ENCODE measurements at regions not wholly inside any gene's neighbourhood (a gene's known extent, or its start where the extent isn't known, plus 50 kb on each side); places are given as distances from the start of the nearest gene placed in this dataset.

DNA sequence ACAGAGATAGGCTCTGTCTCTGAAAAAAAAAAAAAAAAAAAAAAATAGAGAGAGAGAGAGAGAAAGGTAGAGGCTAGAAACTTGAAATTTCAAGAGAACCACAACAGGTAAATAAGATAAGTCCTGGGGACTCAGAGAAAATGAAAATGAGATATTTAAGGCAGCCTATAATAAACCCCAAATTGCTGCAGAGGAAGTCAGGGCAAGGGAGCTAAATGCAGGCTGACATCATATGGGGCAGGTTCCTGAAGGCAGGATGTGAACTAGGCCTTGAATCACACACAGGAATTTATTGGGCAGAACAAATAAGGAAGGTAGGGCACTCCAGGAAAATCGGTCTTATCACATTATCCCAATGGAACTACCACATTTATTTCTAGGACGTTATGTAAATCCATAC lies 54.9 kb upstream of the NUDT4 start:
- H3F3A ChIP-seq (ENCODE audit: insufficient read depth, low read length), result no peaks in the 10 kb centered on the region
- no peaks in the 10 kb centered on the region for H3K36me3 ChIP-seq (ENCODE audit: insufficient read depth, low read length)
- no peak for TF ChIP-seq EZH2 (IDR thresholded peaks at IDR 0.05; ENCODE audit: borderline replicate concordance, low read length)
- H3K79me2 ChIP-seq (ENCODE audit: insufficient read depth, low read length), result no peaks in the 10 kb centered on the region
- no peak overlapping the region for H3K27ac ChIP-seq (ENCODE audit: low read depth, low read length, poor library complexity, severe bottlenecking)
- no peak overlapping the region for H3K4me3 ChIP-seq (ENCODE audit: low read depth, low read length, poor library complexity, severe bottlenecking)
- no peaks in the 10 kb centered on the region for H3K9me2 ChIP-seq (ENCODE audit: low read depth, low read length)
- H3K27me3 ChIP-seq (ENCODE audit: insufficient read depth, low read length), result no peaks in the 10 kb centered on the region
- H3K9ac ChIP-seq (ENCODE audit: low read length), result no peak overlapping the region
- no peaks in the 10 kb centered on the region for H4K20me1 ChIP-seq (ENCODE audit: insufficient read depth, low read length)
- H3K9me3 ChIP-seq (ENCODE audit: low read length), result no peaks in the 10 kb centered on the region
- no peak overlapping the region for H2AFZ ChIP-seq (ENCODE audit: low read length)
- no peak overlapping the region for H3K4me2 ChIP-seq (ENCODE audit: low read length)
- H3K4me1 ChIP-seq (ENCODE audit: insufficient read depth, low read length, severe bottlenecking), result no peaks in the 10 kb centered on the region

DNA sequence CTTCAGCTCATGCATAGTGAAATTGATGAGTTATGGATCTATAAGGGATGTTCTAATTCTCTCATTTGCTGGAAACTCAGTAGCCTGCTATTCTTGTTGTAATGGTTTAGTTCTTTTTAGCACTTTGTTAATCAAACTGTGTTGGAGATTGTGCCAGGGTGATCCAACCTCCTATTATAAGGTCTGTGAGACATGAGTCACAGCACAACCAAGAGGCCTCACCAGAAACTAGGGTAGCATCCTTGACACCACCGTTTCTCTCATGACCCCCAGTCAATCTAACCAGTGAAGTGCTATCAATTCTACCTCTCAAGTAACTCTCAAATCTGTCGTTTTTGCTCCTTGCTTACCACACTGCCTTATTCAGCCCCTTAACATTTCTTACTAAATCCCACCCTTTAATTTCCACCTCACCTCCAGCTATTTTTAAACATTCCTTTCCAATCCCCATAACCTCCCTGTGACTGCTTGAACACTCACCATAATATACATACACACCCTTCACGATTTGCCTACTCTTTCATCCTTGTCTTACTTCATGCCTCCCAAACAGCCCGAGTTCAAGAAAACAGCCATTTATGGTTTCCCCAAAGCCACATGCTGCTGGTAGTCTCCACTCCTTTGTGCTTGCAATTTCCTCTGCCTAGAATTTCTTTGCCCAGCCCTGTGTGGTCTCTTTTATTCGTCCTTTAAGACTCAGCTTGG lies 53.9 kb upstream of the NUDT4 start:
- no peaks in the 10 kb centered on the region for H3K36me3 ChIP-seq (ENCODE audit: insufficient read depth, low read length)
- H3K27me3 ChIP-seq (ENCODE audit: insufficient read depth, low read length), result no peaks in the 10 kb centered on the region
- H3K27ac ChIP-seq (ENCODE audit: low read depth, low read length, poor library complexity, severe bottlenecking), result no peak overlapping the region
- H3F3A ChIP-seq (ENCODE audit: insufficient read depth, low read length), result no peaks in the 10 kb centered on the region
- TF ChIP-seq, protein P1, sequence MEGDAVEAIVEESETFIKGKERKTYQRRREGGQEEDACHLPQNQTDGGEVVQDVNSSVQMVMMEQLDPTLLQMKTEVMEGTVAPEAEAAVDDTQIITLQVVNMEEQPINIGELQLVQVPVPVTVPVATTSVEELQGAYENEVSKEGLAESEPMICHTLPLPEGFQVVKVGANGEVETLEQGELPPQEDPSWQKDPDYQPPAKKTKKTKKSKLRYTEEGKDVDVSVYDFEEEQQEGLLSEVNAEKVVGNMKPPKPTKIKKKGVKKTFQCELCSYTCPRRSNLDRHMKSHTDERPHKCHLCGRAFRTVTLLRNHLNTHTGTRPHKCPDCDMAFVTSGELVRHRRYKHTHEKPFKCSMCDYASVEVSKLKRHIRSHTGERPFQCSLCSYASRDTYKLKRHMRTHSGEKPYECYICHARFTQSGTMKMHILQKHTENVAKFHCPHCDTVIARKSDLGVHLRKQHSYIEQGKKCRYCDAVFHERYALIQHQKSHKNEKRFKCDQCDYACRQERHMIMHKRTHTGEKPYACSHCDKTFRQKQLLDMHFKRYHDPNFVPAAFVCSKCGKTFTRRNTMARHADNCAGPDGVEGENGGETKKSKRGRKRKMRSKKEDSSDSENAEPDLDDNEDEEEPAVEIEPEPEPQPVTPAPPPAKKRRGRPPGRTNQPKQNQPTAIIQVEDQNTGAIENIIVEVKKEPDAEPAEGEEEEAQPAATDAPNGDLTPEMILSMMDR (IDR thresholded peaks at IDR 0.05; ENCODE audit: low read length), result no peak
- no peak for TF ChIP-seq EZH2 (IDR thresholded peaks at IDR 0.05; ENCODE audit: borderline replicate concordance, low read length)
- H3K4me1 ChIP-seq (ENCODE audit: insufficient read depth, low read length, severe bottlenecking), result no peaks in the 10 kb centered on the region
- no peak overlapping the region for H3K4me3 ChIP-seq (ENCODE audit: low read depth, low read length, poor library complexity, severe bottlenecking)
- no peaks in the 10 kb centered on the region for H3K79me2 ChIP-seq (ENCODE audit: insufficient read depth, low read length)
- no peaks in the 10 kb centered on the region for H4K20me1 ChIP-seq (ENCODE audit: insufficient read depth, low read length)
- no peak overlapping the region for H3K4me2 ChIP-seq (ENCODE audit: low read length)
- no peak overlapping the region for H2AFZ ChIP-seq (ENCODE audit: low read length)
- no peaks in the 10 kb centered on the region for H3K9me3 ChIP-seq (ENCODE audit: low read length)
- no peaks in the 10 kb centered on the region for H3K9me2 ChIP-seq (ENCODE audit: low read depth, low read length)
- no peak overlapping the region for H3K9ac ChIP-seq (ENCODE audit: low read length)

DNA sequence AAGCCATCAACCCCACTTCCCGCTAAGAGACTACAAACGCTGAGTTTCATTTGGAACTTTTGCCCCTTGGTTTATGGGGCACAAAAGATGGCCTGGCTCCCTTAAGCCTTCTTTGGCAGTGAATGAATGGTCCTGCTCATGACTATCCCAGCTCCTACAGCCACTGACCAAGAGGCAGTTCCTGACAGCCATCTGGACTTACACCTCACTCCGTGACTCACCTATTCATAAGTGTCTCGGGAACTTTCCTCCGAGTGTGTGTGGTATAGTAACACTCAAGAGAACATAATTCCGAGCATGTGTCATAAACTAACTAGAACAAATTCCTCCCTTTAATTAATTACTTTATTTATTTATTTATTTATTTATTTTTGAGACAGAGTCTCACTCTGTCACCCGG lies 51.9 kb upstream of the NUDT4 start:
- no peaks in the 10 kb centered on the region for H3K9me3 ChIP-seq (ENCODE audit: low read length)
- no peaks in the 10 kb centered on the region for H3K79me2 ChIP-seq (ENCODE audit: insufficient read depth, low read length)
- no peak overlapping the region for H3K27ac ChIP-seq (ENCODE audit: low read depth, low read length, poor library complexity, severe bottlenecking)
- no peak overlapping the region for H3K4me2 ChIP-seq (ENCODE audit: low read length)
- no peak overlapping the region for H2AFZ ChIP-seq (ENCODE audit: low read length)
- no peaks in the 10 kb centered on the region for H3K36me3 ChIP-seq (ENCODE audit: insufficient read depth, low read length)
- H3K4me1 ChIP-seq (ENCODE audit: insufficient read depth, low read length, severe bottlenecking), result no peaks in the 10 kb centered on the region
- H3K27me3 ChIP-seq (ENCODE audit: insufficient read depth, low read length), result no peaks in the 10 kb centered on the region
- no peak overlapping the region for H3K9ac ChIP-seq (ENCODE audit: low read length)
- TF ChIP-seq, protein P1 (IDR thresholded peaks at IDR 0.05; ENCODE audit: low read length), result no peak
- TF ChIP-seq EZH2 (IDR thresholded peaks at IDR 0.05; ENCODE audit: borderline replicate concordance, low read length), result no peak
- no peak overlapping the region for H3K4me3 ChIP-seq (ENCODE audit: low read depth, low read length, poor library complexity, severe bottlenecking)
- no peaks in the 10 kb centered on the region for H4K20me1 ChIP-seq (ENCODE audit: insufficient read depth, low read length)
- H3F3A ChIP-seq (ENCODE audit: insufficient read depth, low read length), result no peaks in the 10 kb centered on the region
- no peaks in the 10 kb centered on the region for H3K9me2 ChIP-seq (ENCODE audit: low read depth, low read length)
